CD14-positive monocyte (primary cell): ENCODE measurements at regions not wholly inside any gene's neighbourhood (a gene's known extent, or its start where the extent isn't known, plus 50 kb on each side); places are given as distances from the start of the nearest gene placed in this dataset.

Experiments
- DNase-seq, 3 donors: peaks; one replicate each; pipeline ENCODE4 v3.0.0-alpha.2; 2011 to 2022
- H2AFZ ChIP-seq: 2 replicates; pipeline ENCODE4 v1.6.0; 2012; ENCODE audit warnings: mild to moderate bottlenecking, low read depth, low read length, inconsistent platforms; ENCODE audit not compliant: insufficient read depth, poor library complexity, severe bottlenecking
- H3K27ac ChIP-seq, 2 donors: 1 replicate in 1 of 2; 2 replicates in 1 of 2; pipeline ENCODE4 v1.5.1; 2012 to 2013; ENCODE audit warnings: low read length in 2 of 2, control low read depth in 1 of 2, inconsistent platforms in 1 of 2, low read depth in 1 of 2, mild to moderate bottlenecking in 1 of 2
- H3K27me3 ChIP-seq, 2 donors: one replicate each; pipeline versions ENCODE4 v1.6.0 to v1.6.1; 2011 to 2013; ENCODE audit warnings: low read length in 2 of 2; ENCODE audit not compliant: control insufficient read depth in 2 of 2, insufficient read depth in 2 of 2
- H3K36me3 ChIP-seq, 2 donors: replicated peaks in 1 of 2; 1 replicate in 1 of 2; 2 replicates in 1 of 2; pipeline versions ENCODE4 v1.5.1 to v1.6.1; 2012 to 2013; ENCODE audit warnings: low read length in 2 of 2, control low read depth in 1 of 2, inconsistent platforms in 1 of 2, mild to moderate bottlenecking in 1 of 2; ENCODE audit not compliant: insufficient read depth in 2 of 2, control insufficient read depth in 1 of 2
- H3K4me1 ChIP-seq, 2 donors: 1 replicate in 1 of 2; 2 replicates in 1 of 2; pipeline versions ENCODE4 v1.5.1 to v1.6.1; 2012 to 2013; ENCODE audit warnings: low read length in 2 of 2, control low read depth in 1 of 2, inconsistent platforms in 1 of 2, mild to moderate bottlenecking in 1 of 2, moderate library complexity in 1 of 2; ENCODE audit not compliant: insufficient read depth in 2 of 2, control insufficient read depth in 1 of 2
- H3K4me2 ChIP-seq: replicated peaks from 2 replicates; pipeline ENCODE3; 2012; ENCODE audit warnings: low read length, moderate library complexity, mild to moderate bottlenecking; ENCODE audit not compliant: poor library complexity, severe bottlenecking; ENCODE audit errors: extremely low read depth
- H3K4me3 ChIP-seq, 3 experiments: fragments of 200-600 bp in 1 of 3; sonication (generic) in 1 of 3; replicated peaks in 1 of 3; 1 replicate in 2 of 3; 2 replicates in 1 of 3; pipeline ENCODE4 v1.5.1; 2011 to 2013; ENCODE audit warnings: low read length in 3 of 3, mild to moderate bottlenecking in 3 of 3, control low read depth in 2 of 3, low read depth in 2 of 3, inconsistent platforms in 1 of 3, moderate library complexity in 1 of 3
- H3K79me2 ChIP-seq: 2 replicates; pipeline ENCODE4 v1.6.0; 2012; ENCODE audit warnings: mild to moderate bottlenecking, control low read depth, inconsistent platforms, low read length, moderate library complexity; ENCODE audit not compliant: insufficient read depth
- H3K9ac ChIP-seq: 2 replicates; pipeline ENCODE4 v1.6.0; 2017; ENCODE audit warnings: low read length, mild to moderate bottlenecking; ENCODE audit not compliant: insufficient read depth, poor library complexity, severe bottlenecking
- H3K9me3 ChIP-seq, 2 donors: replicated peaks in 1 of 2; 1 replicate in 1 of 2; 2 replicates in 1 of 2; pipeline versions ENCODE4 v1.5.1 to v1.6.1; 2012 to 2013; ENCODE audit warnings: low read length in 2 of 2, control low read depth in 1 of 2; ENCODE audit not compliant: control insufficient read depth in 1 of 2, insufficient read depth in 1 of 2
- H4K20me1 ChIP-seq: 2 replicates; pipeline ENCODE4 v1.6.0; 2012; ENCODE audit warnings: mild to moderate bottlenecking, low read length, control low read depth, moderate library complexity; ENCODE audit not compliant: insufficient read depth
- H3K27ac Mint-ChIP-seq, 7 donors: one replicate each; pipeline ENCODE4 v1.8.0; 2020; ENCODE audit warnings: mild to moderate bottlenecking in 7 of 7, mixed read lengths in 7 of 7, moderate library complexity in 6 of 7, inconsistent platforms in 2 of 7
- H3K27me3 Mint-ChIP-seq, 3 donors: one replicate each; pipeline ENCODE4 v1.8.0; 2021 to 2022; ENCODE audit warnings: low read depth in 3 of 3, mild to moderate bottlenecking in 3 of 3, mixed read lengths in 3 of 3, moderate library complexity in 3 of 3, inconsistent platforms in 1 of 3
- H3K36me3 Mint-ChIP-seq, 2 donors: one replicate each; pipeline ENCODE4 v1.8.0; 2020; ENCODE audit warnings: mixed read lengths in 2 of 2, inconsistent platforms in 1 of 2, mild to moderate bottlenecking in 1 of 2
- H3K4me1 Mint-ChIP-seq: one replicate; pipeline ENCODE4 v1.8.0; 2020; ENCODE audit warnings: mild to moderate bottlenecking, mixed read lengths
- H3K4me3 Mint-ChIP-seq, 2 donors: one replicate each; pipeline ENCODE4 v1.8.0; 2020; ENCODE audit warnings: mild to moderate bottlenecking in 2 of 2, mixed read lengths in 2 of 2, moderate library complexity in 1 of 2
- H3K9me3 Mint-ChIP-seq, 7 donors: one replicate each; pipeline ENCODE4 v1.8.0; 2020 to 2022; ENCODE audit warnings: mixed read lengths in 7 of 7, mild to moderate bottlenecking in 6 of 7, moderate library complexity in 6 of 7, inconsistent platforms in 2 of 7
- WGBS: methylation state at CpG from one replicate; pipeline ENCODE4 v1.1.5; 2013; ENCODE audit warnings: missing lambda C conversion rate; ENCODE audit not compliant: insufficient coverage; 5-methylcytosine and 5-hydroxymethylcytosine counted together
- intact Hi-C, 2 donors: fragments of 100-400 bp; cut with micrococcal nuclease; formaldehyde crosslinking; loops; one replicate each; pipeline versions ENCODE4 v1.15.0 to v1.15.1; 2023
- TF ChIP-seq, protein P1 (sequence below): fragments of 200-600 bp; IDR thresholded peaks from one replicate; pipeline ENCODE4 v1.8.0; 2022; ENCODE audit warnings: antibody characterized with exemption, mild to moderate bottlenecking

- Histone ChIP-seq H4K20me1 (no peaks in the 10 kb centered on the region), H3K4me3 (no peak overlapping the region), H2AFZ (no peak overlapping the region), H3K27me3 (no peaks in the 10 kb centered on the region), H3K4me1 (no peaks in the 10 kb centered on the region), H3K9me3 (peaks cover 0 to 9% of the 10 kb centered on the region in 2 donors), H3K4me2 (no peak overlapping the region), H3K9ac (no peak overlapping the region), H3K36me3 (no peaks in the 10 kb centered on the region), H3K27ac (no peak overlapping the region), H3K79me2 (no peaks in the 10 kb centered on the region)
- intact Hi-C loops: no loop called here
- TF ChIP-seq, protein P1, sequence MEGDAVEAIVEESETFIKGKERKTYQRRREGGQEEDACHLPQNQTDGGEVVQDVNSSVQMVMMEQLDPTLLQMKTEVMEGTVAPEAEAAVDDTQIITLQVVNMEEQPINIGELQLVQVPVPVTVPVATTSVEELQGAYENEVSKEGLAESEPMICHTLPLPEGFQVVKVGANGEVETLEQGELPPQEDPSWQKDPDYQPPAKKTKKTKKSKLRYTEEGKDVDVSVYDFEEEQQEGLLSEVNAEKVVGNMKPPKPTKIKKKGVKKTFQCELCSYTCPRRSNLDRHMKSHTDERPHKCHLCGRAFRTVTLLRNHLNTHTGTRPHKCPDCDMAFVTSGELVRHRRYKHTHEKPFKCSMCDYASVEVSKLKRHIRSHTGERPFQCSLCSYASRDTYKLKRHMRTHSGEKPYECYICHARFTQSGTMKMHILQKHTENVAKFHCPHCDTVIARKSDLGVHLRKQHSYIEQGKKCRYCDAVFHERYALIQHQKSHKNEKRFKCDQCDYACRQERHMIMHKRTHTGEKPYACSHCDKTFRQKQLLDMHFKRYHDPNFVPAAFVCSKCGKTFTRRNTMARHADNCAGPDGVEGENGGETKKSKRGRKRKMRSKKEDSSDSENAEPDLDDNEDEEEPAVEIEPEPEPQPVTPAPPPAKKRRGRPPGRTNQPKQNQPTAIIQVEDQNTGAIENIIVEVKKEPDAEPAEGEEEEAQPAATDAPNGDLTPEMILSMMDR: no peak
- no peak overlapping the region for H3K27ac Mint-ChIP-seq
- no peaks in the 10 kb centered on the region for H3K36me3 Mint-ChIP-seq
- no peaks in the 10 kb centered on the region for H3K4me1 Mint-ChIP-seq
- H3K4me3 Mint-ChIP-seq: no peak overlapping the region
- no peak for DNase-seq
- no peaks in the 10 kb centered on the region for H3K27me3 Mint-ChIP-seq
- 100% methylated on average over 1 of the region's 4 CpGs for WGBS
- H3K9me3 Mint-ChIP-seq: peaks cover 0 to 5% (median 0%) of the 10 kb centered on the region in 7 donors
Observed at GRCh38 chr4:61036071-61036684, 163.9 kb upstream of the ADGRL3 start.

DNA sequence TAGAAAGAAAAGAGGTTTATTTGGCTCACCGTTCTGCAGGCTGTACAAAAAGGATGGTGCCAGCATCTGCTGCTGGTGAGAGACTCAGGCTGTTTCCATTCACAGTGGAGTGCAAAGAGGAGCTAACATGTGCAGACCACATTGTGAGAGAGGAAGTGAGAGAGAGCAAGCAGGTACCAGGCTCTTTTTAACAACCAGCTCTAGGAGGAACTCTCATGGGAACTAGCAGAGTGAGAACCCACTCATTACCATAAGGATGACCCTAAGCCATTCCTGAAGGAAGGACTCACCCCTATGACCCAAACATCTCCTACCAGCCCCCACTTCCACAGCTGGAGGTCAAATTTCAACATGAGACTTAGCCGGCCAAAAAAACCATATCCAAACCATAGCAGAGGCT, 158.6 kb upstream of the ADGRL3 start:
- intact Hi-C loops: no loop called here
- H3K9me3 ChIP-seq: no peaks in the 10 kb centered on the region
- H2AFZ ChIP-seq: no peak overlapping the region
- no peaks in the 10 kb centered on the region for H3K4me1 ChIP-seq
- Mint-ChIP-seq H3K4me1 (no peaks in the 10 kb centered on the region), H3K27me3 (peaks cover 0 to 3% (median 0%) of the 10 kb centered on the region in 3 donors), H3K4me3 (no peak overlapping the region), H3K9me3 (peaks cover 0 to 7% (median 0%) of the 10 kb centered on the region in 7 donors), H3K27ac (no peak overlapping the region), H3K36me3 (no peaks in the 10 kb centered on the region)
- TF ChIP-seq, protein P1: no peak
- 100% methylated on average over 1 of the region's 2 CpGs for WGBS
- no peak overlapping the region for H3K9ac ChIP-seq
- DNase-seq: no peak
- no peak overlapping the region for H3K4me3 ChIP-seq
- no peaks in the 10 kb centered on the region for H3K79me2 ChIP-seq
- no peak overlapping the region for H3K4me2 ChIP-seq
- H3K27ac ChIP-seq: no peak overlapping the region
- H4K20me1 ChIP-seq: no peaks in the 10 kb centered on the region
- H3K36me3 ChIP-seq: no peaks in the 10 kb centered on the region
- H3K27me3 ChIP-seq: no peaks in the 10 kb centered on the region
